ENCODE measurements at regions not wholly inside any gene's neighbourhood (a gene's known extent, or its start where the extent isn't known, plus 50 kb on each side); places are given as distances from the start of the nearest gene placed in this dataset.
"Not testable (repeated sequence)": the region's sequence is repeated elsewhere in the genome, so short reads cannot be mapped to it uniquely, and the experiment has no call there.

DNA sequence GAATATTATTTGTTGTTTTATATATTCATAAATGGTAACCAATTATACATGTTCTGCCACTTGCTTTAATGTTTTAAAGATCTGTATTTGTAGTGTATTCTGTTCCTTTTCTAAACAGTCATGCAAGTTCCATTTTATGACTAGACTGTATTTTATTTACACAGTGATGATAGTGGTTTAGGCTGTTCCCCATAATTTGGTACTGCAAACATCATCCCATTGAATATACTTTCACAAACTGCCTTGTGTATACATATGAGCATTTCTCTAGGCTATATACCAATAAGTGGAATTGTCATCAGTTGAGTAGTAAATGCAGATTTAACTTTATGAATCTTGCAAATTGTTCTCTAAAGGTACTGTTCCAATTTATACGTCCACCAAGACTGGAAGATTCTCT, 738.0 kb downstream of the EPHA7 start:
- Mint-ChIP-seq H3K36me3 (ENCODE audit: unreplicated experiment) (no peaks in the 10 kb centered on the region), H3K4me1 (ENCODE audit: unreplicated experiment) (peaks cover 2% of the 10 kb centered on the region), H3K9me3 (ENCODE audit: unreplicated experiment) (peaks cover 4% of the 10 kb centered on the region), H3K27ac (ENCODE audit: unreplicated experiment) (no peak overlapping the region), H3K27me3 (ENCODE audit: unreplicated experiment) (no peaks in the 10 kb centered on the region), H3K4me3 (ENCODE audit: unreplicated experiment) (no peak overlapping the region)
- no peak for DNase-seq (ENCODE audit: extremely low spot score, unreplicated experiment)
- TF ChIP-seq, protein P1, sequence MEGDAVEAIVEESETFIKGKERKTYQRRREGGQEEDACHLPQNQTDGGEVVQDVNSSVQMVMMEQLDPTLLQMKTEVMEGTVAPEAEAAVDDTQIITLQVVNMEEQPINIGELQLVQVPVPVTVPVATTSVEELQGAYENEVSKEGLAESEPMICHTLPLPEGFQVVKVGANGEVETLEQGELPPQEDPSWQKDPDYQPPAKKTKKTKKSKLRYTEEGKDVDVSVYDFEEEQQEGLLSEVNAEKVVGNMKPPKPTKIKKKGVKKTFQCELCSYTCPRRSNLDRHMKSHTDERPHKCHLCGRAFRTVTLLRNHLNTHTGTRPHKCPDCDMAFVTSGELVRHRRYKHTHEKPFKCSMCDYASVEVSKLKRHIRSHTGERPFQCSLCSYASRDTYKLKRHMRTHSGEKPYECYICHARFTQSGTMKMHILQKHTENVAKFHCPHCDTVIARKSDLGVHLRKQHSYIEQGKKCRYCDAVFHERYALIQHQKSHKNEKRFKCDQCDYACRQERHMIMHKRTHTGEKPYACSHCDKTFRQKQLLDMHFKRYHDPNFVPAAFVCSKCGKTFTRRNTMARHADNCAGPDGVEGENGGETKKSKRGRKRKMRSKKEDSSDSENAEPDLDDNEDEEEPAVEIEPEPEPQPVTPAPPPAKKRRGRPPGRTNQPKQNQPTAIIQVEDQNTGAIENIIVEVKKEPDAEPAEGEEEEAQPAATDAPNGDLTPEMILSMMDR (IDR thresholded peaks at IDR 0.05) = no peak

DNA sequence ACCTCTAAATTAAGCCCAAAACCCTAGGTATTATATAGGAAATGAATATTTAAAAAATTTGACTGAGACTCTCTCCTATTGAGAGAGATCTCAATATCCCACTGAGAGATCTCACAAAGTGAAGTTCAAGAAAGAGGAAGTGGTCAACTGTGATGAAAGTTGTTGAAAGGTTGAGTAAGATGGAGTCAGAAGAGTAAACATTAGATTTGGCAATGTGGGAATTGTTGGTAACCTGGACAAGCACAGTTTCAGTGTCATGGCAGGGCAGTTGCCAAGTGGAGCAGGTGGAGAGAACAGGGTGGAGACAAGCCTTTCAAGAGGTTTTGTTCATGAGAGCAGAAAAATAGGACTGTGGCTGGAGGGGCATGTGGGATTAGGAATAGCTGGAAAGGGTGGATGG, 747.9 kb downstream of the EPHA7 start:
- not testable (repeated sequence) for H3K36me3 Mint-ChIP-seq (ENCODE audit: unreplicated experiment); H3K27me3 Mint-ChIP-seq (ENCODE audit: unreplicated experiment); H3K27ac Mint-ChIP-seq (ENCODE audit: unreplicated experiment); H3K9me3 Mint-ChIP-seq (ENCODE audit: unreplicated experiment); H3K4me3 Mint-ChIP-seq (ENCODE audit: unreplicated experiment); DNase-seq (ENCODE audit: extremely low spot score, unreplicated experiment); H3K4me1 Mint-ChIP-seq (ENCODE audit: unreplicated experiment)

DNA sequence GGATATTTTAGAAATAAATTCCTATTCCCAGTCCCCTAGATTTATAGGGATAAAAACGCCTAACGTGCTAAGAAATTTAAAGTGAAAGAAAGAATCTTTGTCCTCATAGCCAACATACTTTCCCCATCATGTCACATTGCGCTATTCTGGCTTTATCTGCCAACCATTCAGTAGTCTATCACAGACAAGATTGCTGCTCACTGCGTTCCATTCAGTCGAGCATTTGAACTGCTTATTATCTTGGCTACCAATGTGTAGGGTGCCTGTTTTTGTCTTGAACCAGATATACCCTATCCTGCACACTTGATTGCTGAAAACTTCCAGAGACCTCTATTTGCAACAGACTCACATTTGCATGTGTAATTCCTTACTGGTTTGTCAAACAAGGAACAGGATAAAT, 751.5 kb downstream of the EPHA7 start:
- peaks cover 6% of the 10 kb centered on the region for H3K9me3 Mint-ChIP-seq (ENCODE audit: unreplicated experiment)
- no peak for DNase-seq (ENCODE audit: extremely low spot score, unreplicated experiment)
- peaks cover 7% of the 10 kb centered on the region for H3K4me1 Mint-ChIP-seq (ENCODE audit: unreplicated experiment)
- H3K4me3 Mint-ChIP-seq (ENCODE audit: unreplicated experiment) = no peak overlapping the region
- TF ChIP-seq, protein P1 (IDR thresholded peaks at IDR 0.05) = no peak
- H3K36me3 Mint-ChIP-seq (ENCODE audit: unreplicated experiment) = no peaks in the 10 kb centered on the region
- H3K27me3 Mint-ChIP-seq (ENCODE audit: unreplicated experiment) = no peaks in the 10 kb centered on the region
- H3K27ac Mint-ChIP-seq (ENCODE audit: unreplicated experiment) = no peak overlapping the region

DNA sequence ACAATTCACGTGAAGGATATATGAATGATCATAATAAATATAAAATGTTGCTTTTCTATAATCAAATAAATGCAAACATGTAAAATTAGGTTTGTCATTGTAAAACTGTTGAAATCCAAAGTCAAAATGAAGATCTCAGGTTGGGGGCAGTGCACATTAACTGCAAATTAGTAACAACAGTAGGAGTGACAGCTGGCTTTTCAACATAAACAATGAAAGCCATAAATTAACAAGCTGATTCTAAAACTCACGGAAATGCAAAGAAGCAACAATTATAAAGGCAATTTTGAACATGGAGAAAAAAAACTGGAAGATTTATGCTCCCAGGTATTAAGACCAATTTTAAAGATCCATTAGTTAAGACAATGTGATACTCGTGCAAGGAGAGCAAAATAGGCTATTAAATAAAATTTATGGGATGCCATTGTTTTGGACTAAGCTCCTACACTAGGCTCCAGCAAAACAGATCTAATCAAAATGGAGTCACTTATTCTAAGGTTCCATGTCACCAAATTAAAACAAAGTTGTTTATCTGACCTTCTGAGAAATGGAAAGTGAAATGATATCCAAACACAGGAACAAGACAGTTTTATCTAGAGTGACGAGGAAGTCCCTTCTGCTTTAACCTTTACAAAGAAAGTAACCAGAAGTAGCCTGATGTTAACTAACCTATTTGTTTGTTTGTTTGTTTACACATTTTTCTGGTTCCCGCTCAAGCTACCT, 770.8 kb downstream of the EPHA7 start:
- Mint-ChIP-seq H3K36me3 (ENCODE audit: unreplicated experiment) (no peaks in the 10 kb centered on the region), H3K27ac (ENCODE audit: unreplicated experiment) (no peak overlapping the region), H3K27me3 (ENCODE audit: unreplicated experiment) (no peaks in the 10 kb centered on the region)

DNA sequence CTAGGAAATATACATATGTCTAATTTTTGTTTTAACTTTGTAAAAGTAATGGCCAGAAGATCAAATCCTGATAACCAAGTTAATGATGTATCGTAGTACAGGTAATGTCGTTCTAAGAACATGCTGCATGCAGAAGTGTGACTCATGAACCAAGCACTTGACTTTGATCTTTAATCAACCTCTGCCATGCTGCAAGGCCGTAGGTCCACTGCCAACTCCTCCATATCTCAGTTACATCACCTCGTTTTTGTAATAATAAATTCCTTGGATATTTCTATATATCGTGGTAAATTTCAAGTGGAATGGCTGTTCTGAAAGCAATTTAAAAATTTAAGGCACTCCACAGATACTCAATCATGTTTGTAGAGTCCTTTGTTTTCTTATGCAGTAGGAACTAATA, 771.7 kb downstream of the EPHA7 start:
- H3K27ac Mint-ChIP-seq (ENCODE audit: unreplicated experiment) = no peak overlapping the region

More for the DNA sequence above, 770.8 kb downstream of the EPHA7 start:
- Mint-ChIP-seq H3K4me1 (ENCODE audit: unreplicated experiment) (no peaks in the 10 kb centered on the region), H3K9me3 (ENCODE audit: unreplicated experiment) (peaks cover 18% of the 10 kb centered on the region), H3K4me3 (ENCODE audit: unreplicated experiment) (no peak overlapping the region)
- TF ChIP-seq, protein P1 (IDR thresholded peaks at IDR 0.05) = no peak
- no peak for DNase-seq (ENCODE audit: extremely low spot score, unreplicated experiment)

More for the DNA sequence above, 771.7 kb downstream of the EPHA7 start:
- TF ChIP-seq, protein P1 (IDR thresholded peaks at IDR 0.05) = no peak
- peaks cover 13% of the 10 kb centered on the region for H3K9me3 Mint-ChIP-seq (ENCODE audit: unreplicated experiment)
- H3K4me1 Mint-ChIP-seq (ENCODE audit: unreplicated experiment) = no peaks in the 10 kb centered on the region
- H3K27me3 Mint-ChIP-seq (ENCODE audit: unreplicated experiment) = no peaks in the 10 kb centered on the region
- no peak for DNase-seq (ENCODE audit: extremely low spot score, unreplicated experiment)
- no peaks in the 10 kb centered on the region for H3K36me3 Mint-ChIP-seq (ENCODE audit: unreplicated experiment)
- no peak overlapping the region for H3K4me3 Mint-ChIP-seq (ENCODE audit: unreplicated experiment)

Measured in osteocyte (in vitro differentiated cells).